Lower lobe of right lung (tissue), 2 donors: ENCODE measurements at regions not wholly inside any gene's neighbourhood (a gene's known extent, or its start where the extent isn't known, plus 50 kb on each side); places are given as distances from the start of the nearest gene placed in this dataset.

ENCODE experiments used
- ATAC-seq, 2 donors: fragments of 200-7000 bp; cut with Tn5 transposase; one replicate each; pipeline ENCODE4 v1.9.1; 2020 to 2022; ENCODE audit warnings: mild to moderate bottlenecking in 2 of 2, moderate library complexity in 2 of 2
- DNase-seq: peaks from one replicate; pipeline ENCODE4 v3.0.0-alpha.2; 2020
- H3K27ac ChIP-seq: fragments of 200-600 bp; one replicate; pipeline ENCODE4 v1.8.0; 2022
- H3K27me3 ChIP-seq: fragments of 200-600 bp; one replicate; pipeline ENCODE4 v1.8.0; 2022; ENCODE audit warnings: low read depth
- H3K36me3 ChIP-seq: fragments of 200-600 bp; one replicate; pipeline ENCODE4 v1.8.0; 2022; ENCODE audit warnings: mild to moderate bottlenecking
- H3K4me1 ChIP-seq: fragments of 200-600 bp; one replicate; pipeline ENCODE4 v1.8.0; 2022
- H3K4me3 ChIP-seq: fragments of 200-600 bp; one replicate; pipeline ENCODE4 v1.8.0; 2022; ENCODE audit warnings: mild to moderate bottlenecking
- H3K9me3 ChIP-seq: fragments of 200-600 bp; one replicate; pipeline ENCODE4 v1.8.0; 2022
- intact Hi-C: fragments of 100-400 bp; cut with DNase I; formaldehyde crosslinking; loops from one replicate; pipeline ENCODE4 v1.11.0; 2022
- TF ChIP-seq, protein P1 (sequence below): fragments of 200-600 bp; IDR thresholded peaks from one replicate; pipeline ENCODE4 v1.8.0; 2022; ENCODE audit warnings: antibody characterized with exemption, mild to moderate bottlenecking
- donor health status: DM: no; HTN: yes; CAD: no; lungs with severe emphysema.

DNA sequence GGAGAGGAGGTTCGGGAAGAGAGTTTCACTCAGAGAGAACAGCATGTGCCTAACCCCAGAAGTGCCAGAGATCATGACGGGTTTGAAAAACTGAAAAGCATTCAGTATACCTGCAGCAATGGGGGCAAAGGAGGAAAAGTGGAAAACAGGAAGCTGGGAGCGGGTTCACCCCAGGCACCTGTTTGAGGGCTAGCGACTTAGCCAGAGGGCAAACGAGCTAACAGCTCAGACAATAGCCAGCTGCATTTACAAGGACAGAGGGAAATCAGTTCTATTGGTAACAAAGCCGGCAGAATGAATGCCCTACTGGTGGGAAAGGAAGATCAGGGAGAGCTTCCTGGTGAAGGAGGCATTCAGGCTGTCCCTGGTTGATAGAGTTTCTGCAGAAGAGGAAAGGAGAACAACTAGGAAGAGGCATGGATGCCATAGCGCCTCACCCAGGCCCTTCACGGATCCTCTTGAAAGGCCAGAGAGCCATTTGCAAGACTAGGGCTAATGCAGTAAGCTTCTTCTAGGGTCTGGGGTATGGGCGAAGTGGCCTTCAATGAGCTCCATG is 141.7 kb upstream of the ADRA1B start:
- peaks cover 9% of the 10 kb centered on the region for H3K4me1 ChIP-seq
- peaks cover 5% of the 10 kb centered on the region for H3K27me3 ChIP-seq
- no peak overlapping the region for H3K4me3 ChIP-seq
- no peaks in the 10 kb centered on the region for H3K9me3 ChIP-seq
- H3K27ac ChIP-seq: no peak overlapping the region
- no peak for DNase-seq
- intact Hi-C loops: no loop called here
- no peaks in the 10 kb centered on the region for H3K36me3 ChIP-seq
- no peak for ATAC-seq
- TF ChIP-seq, protein P1, sequence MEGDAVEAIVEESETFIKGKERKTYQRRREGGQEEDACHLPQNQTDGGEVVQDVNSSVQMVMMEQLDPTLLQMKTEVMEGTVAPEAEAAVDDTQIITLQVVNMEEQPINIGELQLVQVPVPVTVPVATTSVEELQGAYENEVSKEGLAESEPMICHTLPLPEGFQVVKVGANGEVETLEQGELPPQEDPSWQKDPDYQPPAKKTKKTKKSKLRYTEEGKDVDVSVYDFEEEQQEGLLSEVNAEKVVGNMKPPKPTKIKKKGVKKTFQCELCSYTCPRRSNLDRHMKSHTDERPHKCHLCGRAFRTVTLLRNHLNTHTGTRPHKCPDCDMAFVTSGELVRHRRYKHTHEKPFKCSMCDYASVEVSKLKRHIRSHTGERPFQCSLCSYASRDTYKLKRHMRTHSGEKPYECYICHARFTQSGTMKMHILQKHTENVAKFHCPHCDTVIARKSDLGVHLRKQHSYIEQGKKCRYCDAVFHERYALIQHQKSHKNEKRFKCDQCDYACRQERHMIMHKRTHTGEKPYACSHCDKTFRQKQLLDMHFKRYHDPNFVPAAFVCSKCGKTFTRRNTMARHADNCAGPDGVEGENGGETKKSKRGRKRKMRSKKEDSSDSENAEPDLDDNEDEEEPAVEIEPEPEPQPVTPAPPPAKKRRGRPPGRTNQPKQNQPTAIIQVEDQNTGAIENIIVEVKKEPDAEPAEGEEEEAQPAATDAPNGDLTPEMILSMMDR: no peak

DNA sequence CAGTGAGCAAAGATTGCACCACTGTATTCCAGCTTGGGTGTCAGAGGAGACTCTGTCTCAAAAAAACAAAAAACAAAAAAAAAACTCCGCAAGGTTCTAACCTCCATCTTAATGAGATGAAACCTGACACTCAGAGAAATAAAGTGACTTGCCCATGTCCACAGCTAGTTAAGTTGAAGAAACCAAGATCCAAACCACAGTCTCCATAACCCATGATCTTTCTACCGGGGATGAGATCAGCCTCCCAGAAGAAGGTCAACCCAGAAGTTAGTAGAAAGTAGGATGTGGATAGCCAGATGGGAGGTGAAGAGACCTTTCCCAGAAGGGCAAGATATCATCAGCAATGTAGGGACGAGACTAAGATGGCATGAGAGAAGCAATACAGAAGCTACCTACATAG is 140.4 kb upstream of the ADRA1B start:
- peaks cover 9% of the 10 kb centered on the region for H3K4me1 ChIP-seq
- H3K9me3 ChIP-seq: no peaks in the 10 kb centered on the region
- DNase-seq: no peak
- intact Hi-C loops: no loop called here
- H3K27me3 ChIP-seq: peaks cover 5% of the 10 kb centered on the region
- TF ChIP-seq, protein P1: no peak
- no peaks in the 10 kb centered on the region for H3K36me3 ChIP-seq
- no peak overlapping the region for H3K27ac ChIP-seq
- no peak overlapping the region for H3K4me3 ChIP-seq
- no peak for ATAC-seq

DNA sequence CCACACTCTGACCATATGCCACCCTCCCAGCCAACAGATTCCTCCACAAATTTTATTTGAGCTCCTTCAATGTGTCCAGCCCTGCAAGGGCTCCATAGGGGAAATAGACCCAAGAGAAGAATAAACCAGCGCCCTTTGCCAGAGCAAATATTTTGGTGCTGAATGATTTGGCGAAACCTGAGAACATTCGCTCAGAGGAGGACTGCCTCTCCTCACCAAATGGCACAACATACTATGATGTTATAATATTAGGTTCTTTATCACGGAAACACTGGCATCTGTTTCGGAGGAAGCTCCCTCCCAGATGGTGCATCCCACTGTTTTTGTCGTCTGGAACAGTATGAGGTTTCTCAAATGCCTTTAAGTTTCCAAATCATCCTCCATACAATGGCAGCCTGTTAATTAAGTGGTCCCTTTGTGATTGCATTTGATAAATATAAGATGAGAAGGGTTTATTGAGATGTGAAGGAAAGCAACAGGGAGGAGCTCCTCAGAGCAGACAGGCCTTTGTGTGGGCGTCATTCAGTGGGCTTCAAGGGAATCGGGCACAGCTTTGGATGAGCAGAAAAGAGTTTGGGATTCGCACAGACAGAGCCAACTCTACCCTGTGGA is 139.1 kb upstream of the ADRA1B start:
- H3K27ac ChIP-seq: no peak overlapping the region
- H3K4me1 ChIP-seq: peaks cover 9% of the 10 kb centered on the region
- intact Hi-C loops: no loop called here
- no peaks in the 10 kb centered on the region for H3K9me3 ChIP-seq
- H3K36me3 ChIP-seq: no peaks in the 10 kb centered on the region
- TF ChIP-seq, protein P1: no peak
- H3K4me3 ChIP-seq: no peak overlapping the region
- H3K27me3 ChIP-seq: peaks cover 5% of the 10 kb centered on the region
- no peak for ATAC-seq
- no peak for DNase-seq

DNA sequence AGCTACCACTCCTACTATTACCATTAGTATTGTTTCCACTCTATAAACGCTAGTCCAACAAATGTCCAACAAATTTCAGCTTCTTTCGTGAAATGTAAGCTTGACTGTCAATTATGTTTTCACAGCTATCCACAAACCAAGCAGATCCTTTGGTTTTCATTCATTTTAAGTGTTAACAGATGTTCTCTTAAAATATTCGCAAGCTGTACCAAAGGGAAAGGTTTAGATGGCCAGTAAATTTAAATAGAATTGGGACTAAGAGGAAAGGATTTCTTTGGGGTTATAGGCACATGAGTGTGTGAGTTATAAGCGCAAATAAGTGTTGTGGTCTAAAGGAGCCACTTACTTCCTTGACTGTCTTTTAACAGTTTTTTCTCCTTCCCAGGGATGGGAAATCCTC is 136.8 kb upstream of the ADRA1B start:
- H3K27ac ChIP-seq: no peak overlapping the region
- intact Hi-C loops: no loop called here

DNA sequence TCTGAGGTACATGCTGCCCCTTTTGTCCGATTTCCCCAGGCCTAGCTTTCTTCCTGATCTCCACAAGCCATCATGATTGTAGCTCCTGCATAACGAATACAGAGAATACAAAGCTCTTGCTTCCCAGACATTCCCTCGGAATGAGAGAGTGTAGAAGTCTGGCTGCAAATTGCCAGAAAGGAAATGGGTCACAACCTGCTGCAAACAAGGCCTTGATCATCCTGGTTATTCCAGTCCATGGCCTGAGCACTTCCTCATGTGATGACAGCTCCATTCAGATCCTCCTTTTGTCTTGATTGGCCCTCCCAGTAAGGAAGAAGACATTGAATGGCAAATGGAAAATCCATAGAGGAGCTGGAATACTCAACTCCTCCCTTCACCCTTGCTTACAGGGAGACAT is 136.0 kb upstream of the ADRA1B start:
- TF ChIP-seq, protein P1: no peak
- Histone ChIP-seq H3K9me3 (no peaks in the 10 kb centered on the region), H3K27me3 (no peaks in the 10 kb centered on the region), H3K4me3 (no peak overlapping the region), H3K36me3 (no peaks in the 10 kb centered on the region), H3K27ac (no peak overlapping the region), H3K4me1 (no peaks in the 10 kb centered on the region)
- no peak for DNase-seq
- no peak for ATAC-seq
- intact Hi-C loops: no loop called here

More for the DNA sequence above, 136.8 kb upstream of the ADRA1B start:
- TF ChIP-seq, protein P1: no peak
- DNase-seq: no peak
- Histone ChIP-seq H3K4me3 (no peak overlapping the region), H3K27me3 (no peaks in the 10 kb centered on the region), H3K36me3 (no peaks in the 10 kb centered on the region), H3K4me1 (no peaks in the 10 kb centered on the region), H3K9me3 (no peaks in the 10 kb centered on the region)
- no peak for ATAC-seq
